ENCODE measurements at regions not wholly inside any gene's neighbourhood (a gene's known extent, or its start where the extent isn't known, plus 50 kb on each side); places are given as distances from the start of the nearest gene placed in this dataset.

- TF ChIP-seq POLR2A (IDR thresholded peaks at IDR 0.05) (no peak), CTCF (IDR thresholded peaks at IDR 0.05) (no peak)
These were observed 146.1 kb upstream of the OTOS start for GRCh38 chr2:240286596-240286995.
